NCI-H2227 (cell line): ENCODE measurements at regions not wholly inside any gene's neighbourhood (a gene's known extent, or its start where the extent isn't known, plus 50 kb on each side); places are given as distances from the start of the nearest gene placed in this dataset.

Experiments used
- DNase-seq: peaks from one replicate; lab custom pipeline; 2025; ENCODE audit not compliant: unreplicated experiment; lab: John Stamatoyannopoulos, UW

DNA sequence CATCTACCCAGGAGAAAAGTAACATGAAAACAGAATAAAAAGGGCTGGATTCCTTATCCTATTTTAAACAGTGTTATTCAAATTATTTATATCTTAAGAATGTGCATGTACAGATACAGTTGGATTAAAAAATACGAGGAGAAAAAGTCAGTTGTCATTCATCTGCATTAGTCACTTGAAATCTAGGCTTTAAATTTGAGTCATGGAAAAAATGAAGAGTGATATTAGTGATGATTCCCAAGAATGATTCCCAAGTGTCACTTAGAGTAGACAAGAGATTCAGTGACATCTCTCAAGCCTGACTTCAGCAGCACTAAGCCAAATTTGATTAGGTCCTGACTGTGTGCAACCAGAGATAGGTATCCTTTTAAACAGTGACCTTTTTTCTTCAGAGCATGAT, 394.2 kb downstream of the IRS1 start:
- no peak for DNase-seq

DNA sequence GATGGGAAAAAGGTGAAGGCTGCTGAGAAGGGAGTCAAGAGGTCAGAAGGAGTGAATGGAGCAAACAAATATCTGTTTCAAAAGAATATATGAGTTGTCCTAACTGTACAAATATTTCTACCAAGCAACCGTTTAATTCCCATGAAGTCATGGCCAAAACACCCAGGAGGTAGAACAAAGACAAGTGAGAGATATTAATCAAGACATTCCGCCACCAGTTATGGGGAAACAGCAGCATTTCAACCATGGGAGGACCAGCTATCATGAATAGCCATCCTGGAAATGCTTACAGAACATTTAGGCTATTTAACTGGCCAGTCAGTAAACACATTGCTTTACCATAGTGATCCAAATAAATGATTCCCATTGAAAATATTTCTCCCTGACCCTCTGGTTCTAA, 396.3 kb downstream of the IRS1 start:
- no peak for DNase-seq

DNA sequence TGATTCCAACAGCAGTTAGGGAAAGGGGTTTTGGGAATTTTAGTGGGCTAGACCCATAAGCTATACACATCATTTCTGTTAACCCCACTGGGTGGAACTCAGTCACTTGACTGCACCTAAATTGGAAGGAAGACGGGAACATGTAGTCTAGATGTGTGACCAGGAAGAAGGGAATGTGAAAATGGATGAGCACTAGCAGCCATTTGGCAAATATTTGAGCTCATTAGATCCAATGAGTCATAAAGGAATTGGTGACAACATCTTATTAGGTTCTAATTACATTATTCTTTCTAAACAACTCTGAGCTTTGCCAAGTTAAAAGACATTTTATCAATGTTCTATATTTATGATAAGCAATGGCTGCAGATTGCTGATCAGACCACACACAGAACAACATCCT, 400.6 kb downstream of the IRS1 start:
- no peak for DNase-seq

DNA sequence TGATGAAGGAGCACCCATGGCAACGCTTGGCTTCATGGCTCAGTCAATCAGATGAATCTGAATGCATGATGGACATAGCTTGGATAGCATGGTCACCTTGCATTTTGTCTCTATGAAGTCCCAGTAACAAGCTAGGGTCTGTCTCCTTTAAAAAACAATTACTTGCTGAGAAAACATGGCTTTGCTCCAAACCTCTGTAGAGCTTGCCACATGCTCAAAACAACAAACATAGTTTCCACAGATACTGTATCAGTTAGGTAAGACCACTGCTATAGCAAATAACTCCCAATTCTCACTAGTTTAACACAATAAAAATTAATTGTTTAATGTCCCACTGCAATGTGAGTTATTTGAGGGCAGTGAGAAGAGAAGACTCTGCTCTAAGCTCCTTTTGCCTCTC, 401.0 kb downstream of the IRS1 start:
- no peak for DNase-seq

DNA sequence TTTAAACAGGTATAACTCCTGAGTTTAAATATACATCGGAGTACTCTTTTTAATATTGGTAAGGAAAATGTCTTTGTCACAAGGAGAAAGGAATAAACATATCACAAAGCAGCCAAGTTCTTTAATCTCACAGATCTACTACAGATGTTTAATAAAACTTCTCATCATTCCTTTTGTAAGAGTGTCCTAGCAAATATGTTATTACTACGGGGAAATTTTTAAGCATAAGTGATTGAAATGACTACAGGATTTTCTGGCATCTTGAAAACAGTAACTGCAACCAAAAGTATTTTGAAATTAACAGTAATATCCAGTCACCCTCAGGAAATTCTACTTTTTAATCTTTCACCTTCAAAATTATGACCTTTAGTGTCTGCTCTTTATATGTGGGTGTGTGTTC, 403.1 kb downstream of the IRS1 start:
- no peak for DNase-seq

DNA sequence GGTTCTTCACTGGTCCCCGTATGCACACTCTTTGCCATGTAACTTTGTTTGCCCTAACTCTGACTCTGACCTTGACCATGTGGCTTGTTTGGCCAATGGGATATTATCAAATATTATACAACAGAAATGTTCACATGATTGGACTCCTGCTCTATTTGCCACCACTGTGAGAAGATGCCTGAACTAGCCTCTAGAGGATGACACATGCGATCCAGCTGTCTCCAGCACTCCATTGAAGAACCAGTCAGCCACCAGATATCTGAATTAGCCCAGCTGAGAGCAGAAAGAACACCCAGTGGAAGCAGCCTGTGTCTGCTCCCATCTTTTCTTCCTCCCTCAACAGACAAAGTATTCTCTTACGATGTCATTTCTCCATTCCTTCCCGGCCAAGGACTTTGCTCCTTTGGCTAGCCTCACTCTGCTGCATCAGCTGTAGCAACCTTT, 412.1 kb downstream of the IRS1 start:
- DNase-seq: no peak

DNA sequence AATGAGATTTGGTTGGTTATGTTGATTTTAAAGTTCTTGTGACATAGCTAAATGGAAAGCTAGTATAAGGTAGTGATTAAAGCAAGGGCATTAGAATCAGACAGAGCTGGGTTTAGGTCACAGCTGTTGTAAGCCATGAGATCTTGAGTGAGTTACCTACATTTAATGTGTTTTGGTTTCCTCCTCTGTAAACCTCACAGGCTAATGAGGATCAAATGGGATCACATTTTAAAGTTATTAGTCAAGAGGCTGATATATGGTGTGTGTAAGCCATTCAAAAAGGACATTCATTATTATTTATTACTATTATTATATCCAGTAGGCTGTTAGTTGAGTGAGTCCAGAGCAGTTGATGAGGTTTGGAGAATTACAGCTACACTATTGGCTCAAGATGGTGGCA, 416.2 kb downstream of the IRS1 start:
- DNase-seq: no peak

DNA sequence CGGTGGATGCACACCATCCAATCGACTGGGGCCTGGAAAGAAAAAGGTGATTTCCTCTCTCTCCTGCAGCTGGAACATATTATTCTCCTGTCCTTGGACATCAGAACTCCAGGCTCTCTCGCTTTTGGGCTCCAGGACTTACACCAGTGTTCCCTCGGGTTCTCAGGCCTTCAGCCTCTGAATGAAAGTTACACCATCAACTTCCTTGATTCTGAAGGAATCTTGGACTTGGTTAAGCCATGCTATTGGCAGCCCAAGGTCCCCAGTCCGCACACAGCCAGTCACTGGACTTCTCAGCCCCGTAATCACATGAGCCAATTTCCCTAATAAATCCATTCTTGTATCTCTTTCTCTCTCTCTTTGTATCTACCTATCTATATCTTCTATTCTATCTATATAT, 418.9 kb downstream of the IRS1 start:
- no peak for DNase-seq

DNA sequence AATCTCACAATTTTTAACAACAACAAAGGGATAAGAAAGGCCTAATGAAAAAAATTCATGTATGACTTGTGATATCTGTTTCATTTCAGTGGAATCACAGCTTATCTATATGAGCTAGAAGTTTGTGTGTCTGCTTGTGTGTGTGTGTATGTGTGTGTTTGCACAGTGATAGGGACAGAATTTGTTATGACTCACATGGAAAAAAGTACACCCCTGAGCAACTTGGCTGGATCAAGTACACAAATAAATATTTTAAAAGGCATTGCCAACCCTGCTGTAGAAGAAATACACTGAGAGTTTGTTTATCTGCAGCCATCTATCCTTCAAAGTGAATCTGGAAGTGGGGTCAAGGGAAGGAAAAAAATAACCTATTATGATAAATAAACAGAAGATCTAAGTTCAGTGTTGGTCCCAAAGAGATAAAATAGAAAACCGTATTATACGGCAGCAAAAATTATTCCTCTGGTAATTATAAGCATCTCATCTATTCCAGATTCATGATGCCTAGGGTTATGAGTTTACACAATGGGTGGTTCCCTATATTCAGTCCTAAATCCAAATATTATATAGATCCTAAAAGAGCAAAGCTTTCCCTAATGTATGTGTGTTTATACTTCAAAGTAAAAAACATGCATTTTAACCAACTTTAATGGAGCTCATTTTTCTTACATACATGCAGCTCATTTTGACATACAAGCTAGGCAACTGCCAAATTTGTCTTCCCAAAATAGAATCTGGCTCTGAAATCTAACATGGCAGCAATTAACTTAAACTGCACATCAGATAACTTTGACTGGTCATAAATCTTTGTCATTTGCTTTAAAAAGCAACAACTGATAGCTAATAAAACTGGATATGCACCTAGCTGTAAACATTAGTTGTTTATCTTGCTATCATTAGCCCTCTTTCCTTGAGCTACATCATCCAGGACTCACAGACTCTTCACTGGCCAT, 420.6 kb downstream of the IRS1 start:
- no peak for DNase-seq

DNA sequence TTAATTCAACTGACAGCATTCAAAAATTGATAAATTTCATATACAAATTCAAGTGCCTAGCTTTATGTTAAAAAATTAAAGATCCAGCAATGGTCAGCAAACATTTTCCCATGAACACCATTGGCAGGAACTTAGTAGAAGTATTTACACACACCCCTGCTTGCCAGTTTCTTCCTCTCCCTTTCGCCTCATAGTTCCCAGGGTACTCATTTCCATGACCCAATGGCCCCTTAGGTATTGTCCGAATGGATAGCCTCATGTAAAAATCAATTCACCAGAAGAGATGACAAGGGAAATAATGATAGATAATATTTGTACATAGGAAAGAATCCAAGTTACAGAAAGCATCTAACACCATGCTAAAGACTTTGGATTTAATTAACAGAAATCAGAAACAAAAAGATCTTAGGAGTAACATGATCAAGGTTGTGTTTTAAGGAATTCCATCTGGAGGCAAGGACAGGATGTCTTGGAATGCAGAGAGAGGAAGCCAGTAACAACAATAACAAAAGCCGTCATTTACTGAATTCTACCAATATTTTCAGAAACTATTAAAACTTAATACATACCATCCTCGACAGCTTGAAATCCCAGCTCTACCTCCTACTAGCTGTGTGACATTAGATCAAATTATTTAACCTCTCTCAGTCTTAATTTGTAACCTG, 423.0 kb downstream of the IRS1 start:
- no peak for DNase-seq

DNA sequence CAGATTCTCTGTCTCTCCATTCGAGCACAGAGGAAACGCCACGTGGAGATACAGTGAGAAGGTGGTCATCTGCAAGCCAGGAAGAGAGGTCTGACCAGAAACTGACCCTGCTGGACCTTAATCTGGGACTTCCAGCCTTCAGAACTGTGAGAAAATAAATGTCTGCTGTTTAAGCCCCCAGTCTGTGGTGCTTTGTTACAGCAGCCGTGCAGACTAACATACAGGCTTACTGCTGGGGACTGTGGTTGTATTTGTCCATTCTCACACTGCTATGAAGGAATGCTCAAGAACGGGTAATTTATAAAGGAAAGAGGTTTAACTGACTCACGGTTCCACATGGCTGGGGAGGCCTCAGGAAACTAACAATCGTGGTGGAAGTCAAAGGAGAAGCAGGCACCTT, 432.7 kb downstream of the IRS1 start:
- no peak for DNase-seq

DNA sequence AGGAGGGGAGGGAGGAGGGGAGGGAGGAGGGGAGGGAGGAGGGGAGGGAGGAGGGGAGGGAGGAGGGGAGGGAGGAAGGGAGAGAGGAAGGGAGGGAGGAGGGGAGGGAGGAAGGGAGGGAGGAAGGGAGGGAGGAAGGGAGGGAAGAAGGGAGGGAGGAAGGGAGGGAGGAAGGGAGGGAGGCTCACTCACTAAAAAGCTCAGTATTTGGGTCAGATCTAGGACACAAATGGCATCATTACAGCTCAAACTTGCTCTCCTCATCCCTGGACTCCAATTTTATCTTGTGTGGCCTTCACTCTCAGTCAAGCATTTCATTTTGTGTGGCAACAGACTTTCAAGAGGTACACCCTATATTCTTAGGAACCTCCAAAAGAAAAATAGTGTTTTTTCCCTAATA, 435.4 kb downstream of the IRS1 start:
- DNase-seq: no peak

DNA sequence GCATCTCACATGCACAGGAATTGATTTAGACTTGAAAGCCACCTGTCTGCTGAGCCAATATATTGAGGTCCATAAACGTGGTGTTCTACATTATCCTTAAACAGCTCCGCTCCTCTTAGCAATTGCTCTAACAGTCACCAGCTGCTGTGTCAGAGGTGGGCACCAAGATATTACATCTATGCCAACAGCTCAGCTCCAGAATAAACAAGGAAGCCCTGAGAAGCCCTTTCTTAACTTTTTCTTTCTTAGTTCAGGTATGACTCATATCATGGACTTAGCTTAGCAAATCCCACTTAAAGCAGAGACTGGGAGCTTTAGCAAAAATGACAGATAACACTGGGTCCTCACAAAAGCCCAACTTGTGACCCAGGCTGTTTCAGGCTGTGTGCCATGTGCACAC, 436.6 kb downstream of the IRS1 start:
- DNase-seq: no peak

DNA sequence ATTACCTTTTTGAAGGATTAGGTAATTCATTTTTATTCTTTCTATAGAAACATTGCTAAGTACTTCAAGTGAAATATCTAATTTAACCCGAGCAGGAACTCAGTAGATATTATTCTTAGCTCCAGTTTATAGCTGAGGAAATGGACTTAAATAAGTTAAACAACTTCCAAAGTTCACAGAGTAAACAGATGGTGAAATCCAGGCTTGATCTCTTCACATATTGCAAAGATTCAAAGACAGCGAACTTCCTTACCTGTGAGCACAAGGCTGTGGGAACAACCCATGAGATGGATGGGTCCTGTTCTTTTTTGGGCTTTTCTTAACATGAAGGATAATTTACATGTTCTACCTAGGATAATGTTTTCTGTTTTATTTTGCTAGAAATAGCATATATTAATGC, 439.0 kb downstream of the IRS1 start:
- DNase-seq: no peak

DNA sequence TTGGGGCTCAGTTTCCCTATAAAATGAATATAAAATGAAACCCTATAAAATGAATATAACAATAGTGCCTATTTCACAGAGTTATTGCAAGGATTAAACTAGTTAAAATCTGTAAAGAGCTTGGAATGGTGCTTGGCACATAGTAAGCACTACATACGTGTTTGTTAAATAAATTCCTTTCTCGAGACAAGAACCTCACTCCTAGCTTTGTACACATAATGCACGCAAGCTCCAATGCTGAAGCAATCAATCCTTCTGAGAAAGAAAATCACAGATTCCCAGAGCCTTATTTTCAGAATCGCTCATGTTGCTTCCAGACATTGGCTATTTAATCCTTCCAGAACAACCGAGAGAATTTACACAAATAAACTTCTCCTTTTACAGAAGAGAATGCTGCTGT, 440.9 kb downstream of the IRS1 start:
- DNase-seq: no peak

DNA sequence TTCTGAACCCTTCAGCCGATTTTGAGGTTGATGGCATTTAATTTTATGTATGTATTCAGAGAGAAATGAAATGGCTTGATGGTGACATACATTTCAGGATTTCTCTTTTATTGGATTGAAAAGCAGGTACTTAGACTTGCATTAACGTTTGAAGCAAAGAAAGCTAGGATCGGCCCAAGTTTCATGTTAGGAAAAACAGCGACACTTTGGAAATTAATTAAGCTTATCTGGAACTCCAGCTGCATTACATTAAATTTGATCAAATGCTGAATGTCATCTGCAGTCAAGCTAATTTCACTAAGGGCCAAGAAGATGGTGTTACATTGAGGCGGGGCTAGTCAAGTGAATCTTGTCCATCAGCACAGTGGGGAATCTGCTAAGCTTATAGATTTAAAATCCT, 441.8 kb downstream of the IRS1 start:
- no peak for DNase-seq

DNA sequence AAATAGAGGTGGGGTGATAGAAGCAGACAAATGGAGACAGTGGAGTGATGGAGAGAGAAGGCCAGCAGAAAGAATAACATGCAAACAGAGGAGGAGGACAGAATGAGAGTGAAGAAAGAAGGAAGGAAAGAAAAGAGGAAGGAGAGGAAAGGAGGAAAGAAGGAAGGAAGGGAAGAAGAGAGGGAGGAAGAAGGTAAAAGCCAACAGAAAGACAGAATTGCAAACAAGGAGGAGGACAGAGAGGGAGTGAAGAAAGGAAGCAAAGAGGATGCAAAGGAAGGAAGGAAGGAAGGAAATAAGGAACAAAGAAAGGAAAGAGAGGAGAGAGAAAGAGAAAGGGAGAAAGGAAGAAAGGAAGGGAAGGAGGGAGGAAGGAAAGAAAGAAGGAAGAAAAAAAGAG, 444.0 kb downstream of the IRS1 start:
- DNase-seq: no peak

DNA sequence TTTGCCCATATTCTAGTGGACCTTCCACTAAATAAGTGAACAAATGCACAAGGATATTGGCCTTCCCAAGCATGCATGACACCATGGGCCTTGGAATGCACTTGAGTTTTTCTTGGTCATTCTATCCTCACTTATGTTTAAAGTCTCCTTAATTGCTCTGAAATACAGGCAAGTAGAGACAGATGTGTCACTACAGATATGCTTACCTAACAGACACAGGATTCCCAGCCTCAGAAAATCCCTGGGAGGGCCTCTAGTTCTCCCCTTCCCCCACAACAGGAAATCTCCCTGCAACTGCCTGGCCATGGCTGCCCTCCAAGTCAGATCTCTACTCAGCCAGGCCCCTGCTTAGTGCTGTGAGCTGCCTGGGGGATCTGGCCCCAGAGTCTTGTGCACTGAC, 445.2 kb downstream of the IRS1 start:
- no peak for DNase-seq

DNA sequence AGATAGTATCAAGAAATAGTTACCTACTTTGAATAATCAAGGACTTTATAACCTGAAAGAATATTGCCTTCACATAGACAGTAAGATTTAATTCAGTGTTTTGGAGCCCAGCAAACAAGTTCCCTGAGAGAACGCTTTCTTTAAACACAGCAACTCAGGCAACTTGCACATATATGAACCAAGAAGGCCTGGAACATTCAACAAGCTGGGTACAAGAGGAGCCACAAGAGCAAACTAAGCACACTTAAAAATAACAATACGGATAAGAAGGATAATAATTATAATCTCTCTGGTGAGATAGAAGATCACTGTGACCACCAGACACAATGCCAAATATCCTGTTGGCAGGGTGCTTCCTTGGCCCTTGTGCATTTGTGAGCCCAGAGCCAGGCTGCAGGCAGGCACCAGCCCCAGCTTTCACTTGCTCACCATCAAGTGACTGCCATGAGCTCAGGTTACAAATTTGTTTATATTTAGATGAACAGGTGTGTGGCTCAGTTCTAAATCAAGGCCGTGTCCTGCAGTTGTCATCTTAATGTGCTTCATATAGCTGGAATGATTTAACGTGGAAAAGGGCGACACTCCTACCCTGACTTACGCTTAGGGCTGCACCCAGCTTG, 446.6 kb downstream of the IRS1 start:
- no peak for DNase-seq

DNA sequence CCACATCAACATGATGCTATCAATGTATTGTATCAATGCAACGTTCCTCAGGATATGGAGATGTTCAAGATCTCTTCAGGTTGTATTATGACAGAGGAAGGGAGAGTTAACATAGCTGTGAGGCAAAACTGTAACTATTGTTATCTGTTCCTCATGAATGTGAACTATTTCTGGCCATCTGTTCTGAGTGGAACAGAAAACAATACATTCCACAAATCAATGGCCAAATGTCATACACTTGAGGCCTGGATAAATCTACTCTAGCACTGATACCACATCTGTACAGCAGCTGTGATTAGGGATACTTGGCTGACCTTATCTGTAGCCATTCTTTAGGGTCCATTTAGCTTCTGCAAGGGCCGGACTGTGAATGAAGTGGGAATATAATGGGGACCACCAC, 447.9 kb downstream of the IRS1 start:
- no peak for DNase-seq

DNA sequence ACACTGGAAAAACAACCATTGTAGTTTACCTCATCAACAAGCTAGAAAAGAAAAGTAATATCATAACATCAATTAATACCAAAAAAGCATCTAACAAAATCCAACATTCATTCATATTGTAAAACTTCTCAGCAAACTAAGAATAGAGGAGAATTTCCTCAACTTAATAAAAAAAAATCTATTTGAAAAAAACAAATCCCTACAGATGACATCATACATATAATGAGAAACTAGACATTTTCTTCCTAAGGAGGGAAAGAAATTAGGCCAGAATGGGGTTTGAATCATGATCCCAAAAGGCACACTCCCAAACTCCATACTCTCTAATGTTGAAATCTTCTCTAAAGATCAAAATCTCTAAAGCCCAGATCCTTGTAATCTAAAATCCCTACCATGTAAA, 460.0 kb downstream of the IRS1 start:
- DNase-seq: no peak

DNA sequence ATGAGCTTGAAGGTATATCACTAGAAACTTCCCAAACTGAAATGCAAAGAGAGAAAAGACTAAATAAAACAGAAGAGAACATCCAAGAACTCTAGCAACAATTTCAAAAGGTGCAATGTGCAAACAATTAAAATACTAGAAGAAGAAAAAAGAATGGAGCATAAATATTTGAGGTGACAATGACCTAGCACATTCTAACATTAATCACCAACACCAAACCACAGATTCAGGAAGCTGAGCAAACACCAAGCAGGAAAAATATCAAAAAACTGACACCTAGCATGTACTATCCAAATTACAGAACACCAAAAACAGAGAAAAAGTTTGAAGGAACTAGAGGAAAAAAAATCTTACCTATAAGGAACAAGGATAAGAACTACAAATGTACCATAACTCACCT, 460.8 kb downstream of the IRS1 start:
- DNase-seq: no peak
